ENCODE measurements at regions not wholly inside any gene's neighbourhood (a gene's known extent, or its start where the extent isn't known, plus 50 kb on each side); places are given as distances from the start of the nearest gene placed in this dataset.

- H3K9me3 ChIP-seq = no peaks in the 10 kb centered on the region
- no peak for DNase-seq
- CTCF ChIA-PET = no interaction called here
- H3K4me1 ChIP-seq (ENCODE audit: control insufficient read depth in 1 of 2, insufficient read depth in 2 of 2, low read depth in 1 of 2, low read length in 1 of 2) = no peaks in the 10 kb centered on the region
- POLR2A ChIA-PET = no interaction called here
- H3K27ac ChIP-seq (ENCODE audit: low read depth in 2 of 2, low read length in 1 of 2) = no peak overlapping the region
- no peaks in the 10 kb centered on the region for H3K36me3 ChIP-seq (replicated peaks in 1 of 2; ENCODE audit: control insufficient read depth in 1 of 2, insufficient read depth in 2 of 2, low read length in 1 of 2)
- H3K4me3 ChIP-seq (ENCODE audit: low read depth in 2 of 2, low read length in 1 of 2) = no peak overlapping the region
- H4K20me1 ChIP-seq (ENCODE audit: insufficient read depth) = no peaks in the 10 kb centered on the region
- H3F3A ChIP-seq (replicated peaks; ENCODE audit: insufficient read depth) = no peaks in the 10 kb centered on the region
- H3K79me2 ChIP-seq (ENCODE audit: insufficient read depth) = no peaks in the 10 kb centered on the region
- H3K4me2 ChIP-seq = no peak overlapping the region
- WGBS (ENCODE audit: low lambda C conversion rate) = 43% methylated on average over 3 of the region's 3 CpGs
- no peak overlapping the region for H3K9ac ChIP-seq
- no peak overlapping the region for H2AFZ ChIP-seq (ENCODE audit: low read depth)
- H3K27me3 ChIP-seq (ENCODE audit: insufficient read depth) = no peaks in the 10 kb centered on the region; the same call in 1 of the 2 replicates
- H3K9me2 ChIP-seq = no peaks in the 10 kb centered on the region
- TF ChIP-seq USF2 (IDR thresholded peaks at IDR 0.05; ENCODE audit: borderline replicate concordance, low read depth, low read length) (no peak), RXRA (IDR thresholded peaks at IDR 0.05; ENCODE audit: borderline replicate concordance, low read depth) (no peak)
These were observed 125.2 kb upstream of the ESR1 start for GRCh38 chr6:151682251-151682650.

GRCh38 chr6:151682922-151683321 is 124.6 kb upstream of the ESR1 start:
- ChIA-PET CTCF (no interaction called here), POLR2A (no interaction called here)
- no peaks in the 10 kb centered on the region for H3K79me2 ChIP-seq (ENCODE audit: insufficient read depth)
- no peaks in the 10 kb centered on the region for H3K4me1 ChIP-seq (ENCODE audit: control insufficient read depth in 1 of 2, insufficient read depth in 2 of 2, low read depth in 1 of 2, low read length in 1 of 2)
- no peak overlapping the region for H2AFZ ChIP-seq (ENCODE audit: low read depth)
- no peak overlapping the region for H3K4me3 ChIP-seq (ENCODE audit: low read depth in 2 of 2, low read length in 1 of 2)
- H3K9me2 ChIP-seq = no peaks in the 10 kb centered on the region
- no peaks in the 10 kb centered on the region; the same call in 1 of the 2 replicates for H3K27me3 ChIP-seq (ENCODE audit: insufficient read depth)
- no peak overlapping the region for H3K4me2 ChIP-seq
- no peak for DNase-seq
- H3K27ac ChIP-seq (ENCODE audit: low read depth in 2 of 2, low read length in 1 of 2) = no peak overlapping the region
- H3K9ac ChIP-seq = no peak overlapping the region
- WGBS (ENCODE audit: low lambda C conversion rate) = 50% methylated on average over 3 of the region's 3 CpGs
- H3K9me3 ChIP-seq = no peaks in the 10 kb centered on the region
- no peaks in the 10 kb centered on the region for H3F3A ChIP-seq (replicated peaks; ENCODE audit: insufficient read depth)
- H3K36me3 ChIP-seq (replicated peaks in 1 of 2; ENCODE audit: control insufficient read depth in 1 of 2, insufficient read depth in 2 of 2, low read length in 1 of 2) = no peaks in the 10 kb centered on the region
- TF ChIP-seq TCF12 (IDR thresholded peaks at IDR 0.05) (no peak), ELF1 (IDR thresholded peaks at IDR 0.05) (no peak)
- no peaks in the 10 kb centered on the region for H4K20me1 ChIP-seq (ENCODE audit: insufficient read depth)

DNA sequence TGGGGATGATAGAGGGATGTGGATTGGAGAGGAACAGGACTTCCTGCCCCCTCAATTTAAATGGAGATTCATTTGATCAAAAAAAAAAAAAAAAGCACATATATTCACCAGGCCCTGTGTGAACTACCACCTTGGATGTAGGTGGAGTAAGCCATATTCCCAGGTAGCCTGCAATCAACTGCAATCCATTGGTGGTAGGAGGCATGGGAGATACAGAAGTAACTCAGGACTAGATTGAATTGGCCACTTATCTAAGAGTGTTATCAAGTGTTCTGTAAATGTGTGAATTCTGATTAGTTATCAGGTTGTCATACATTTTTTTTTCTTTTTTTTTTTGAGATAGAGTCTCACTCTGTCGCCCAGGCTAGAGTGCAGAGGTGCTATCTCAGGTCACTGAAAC is 124.1 kb upstream of the ESR1 start:
- H3K9ac ChIP-seq = no peak overlapping the region
- H3F3A ChIP-seq (replicated peaks; ENCODE audit: insufficient read depth) = no peaks in the 10 kb centered on the region
- no peaks in the 10 kb centered on the region for H3K9me2 ChIP-seq
- POLR2A ChIA-PET = no interaction called here
- 6% methylated on average over 1 of the region's 1 CpG for WGBS (ENCODE audit: low lambda C conversion rate)
- H3K36me3 ChIP-seq (replicated peaks in 1 of 2; ENCODE audit: control insufficient read depth in 1 of 2, insufficient read depth in 2 of 2, low read length in 1 of 2) = no peaks in the 10 kb centered on the region
- no peak for DNase-seq
- no peak overlapping the region for H3K27ac ChIP-seq (ENCODE audit: low read depth in 2 of 2, low read length in 1 of 2)
- H2AFZ ChIP-seq (ENCODE audit: low read depth) = no peak overlapping the region
- TF ChIP-seq NFIC (IDR thresholded peaks at IDR 0.05; ENCODE audit: borderline replicate concordance) = no peak
- no peak for TF ChIP-seq ELF1 (IDR thresholded peaks at IDR 0.05)
- no peak for TF ChIP-seq RCOR1 (IDR thresholded peaks at IDR 0.05; ENCODE audit: low read length)
- TF ChIP-seq, protein P1, sequence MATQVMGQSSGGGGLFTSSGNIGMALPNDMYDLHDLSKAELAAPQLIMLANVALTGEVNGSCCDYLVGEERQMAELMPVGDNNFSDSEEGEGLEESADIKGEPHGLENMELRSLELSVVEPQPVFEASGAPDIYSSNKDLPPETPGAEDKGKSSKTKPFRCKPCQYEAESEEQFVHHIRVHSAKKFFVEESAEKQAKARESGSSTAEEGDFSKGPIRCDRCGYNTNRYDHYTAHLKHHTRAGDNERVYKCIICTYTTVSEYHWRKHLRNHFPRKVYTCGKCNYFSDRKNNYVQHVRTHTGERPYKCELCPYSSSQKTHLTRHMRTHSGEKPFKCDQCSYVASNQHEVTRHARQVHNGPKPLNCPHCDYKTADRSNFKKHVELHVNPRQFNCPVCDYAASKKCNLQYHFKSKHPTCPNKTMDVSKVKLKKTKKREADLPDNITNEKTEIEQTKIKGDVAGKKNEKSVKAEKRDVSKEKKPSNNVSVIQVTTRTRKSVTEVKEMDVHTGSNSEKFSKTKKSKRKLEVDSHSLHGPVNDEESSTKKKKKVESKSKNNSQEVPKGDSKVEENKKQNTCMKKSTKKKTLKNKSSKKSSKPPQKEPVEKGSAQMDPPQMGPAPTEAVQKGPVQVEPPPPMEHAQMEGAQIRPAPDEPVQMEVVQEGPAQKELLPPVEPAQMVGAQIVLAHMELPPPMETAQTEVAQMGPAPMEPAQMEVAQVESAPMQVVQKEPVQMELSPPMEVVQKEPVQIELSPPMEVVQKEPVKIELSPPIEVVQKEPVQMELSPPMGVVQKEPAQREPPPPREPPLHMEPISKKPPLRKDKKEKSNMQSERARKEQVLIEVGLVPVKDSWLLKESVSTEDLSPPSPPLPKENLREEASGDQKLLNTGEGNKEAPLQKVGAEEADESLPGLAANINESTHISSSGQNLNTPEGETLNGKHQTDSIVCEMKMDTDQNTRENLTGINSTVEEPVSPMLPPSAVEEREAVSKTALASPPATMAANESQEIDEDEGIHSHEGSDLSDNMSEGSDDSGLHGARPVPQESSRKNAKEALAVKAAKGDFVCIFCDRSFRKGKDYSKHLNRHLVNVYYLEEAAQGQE (IDR thresholded peaks at IDR 0.05; ENCODE audit: low read depth, low read length) = no peak
- TF ChIP-seq JUND (IDR thresholded peaks at IDR 0.05) = no peak
- TF ChIP-seq NRF1 (IDR thresholded peaks at IDR 0.05; ENCODE audit: low read depth, low read length) = no peak
- TF ChIP-seq, protein P2, sequence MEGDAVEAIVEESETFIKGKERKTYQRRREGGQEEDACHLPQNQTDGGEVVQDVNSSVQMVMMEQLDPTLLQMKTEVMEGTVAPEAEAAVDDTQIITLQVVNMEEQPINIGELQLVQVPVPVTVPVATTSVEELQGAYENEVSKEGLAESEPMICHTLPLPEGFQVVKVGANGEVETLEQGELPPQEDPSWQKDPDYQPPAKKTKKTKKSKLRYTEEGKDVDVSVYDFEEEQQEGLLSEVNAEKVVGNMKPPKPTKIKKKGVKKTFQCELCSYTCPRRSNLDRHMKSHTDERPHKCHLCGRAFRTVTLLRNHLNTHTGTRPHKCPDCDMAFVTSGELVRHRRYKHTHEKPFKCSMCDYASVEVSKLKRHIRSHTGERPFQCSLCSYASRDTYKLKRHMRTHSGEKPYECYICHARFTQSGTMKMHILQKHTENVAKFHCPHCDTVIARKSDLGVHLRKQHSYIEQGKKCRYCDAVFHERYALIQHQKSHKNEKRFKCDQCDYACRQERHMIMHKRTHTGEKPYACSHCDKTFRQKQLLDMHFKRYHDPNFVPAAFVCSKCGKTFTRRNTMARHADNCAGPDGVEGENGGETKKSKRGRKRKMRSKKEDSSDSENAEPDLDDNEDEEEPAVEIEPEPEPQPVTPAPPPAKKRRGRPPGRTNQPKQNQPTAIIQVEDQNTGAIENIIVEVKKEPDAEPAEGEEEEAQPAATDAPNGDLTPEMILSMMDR (IDR thresholded peaks at IDR 0.05) = no peak
- no peak for TF ChIP-seq FOXM1 (IDR thresholded peaks at IDR 0.05; ENCODE audit: low read depth)
- no peak overlapping the region for H3K4me2 ChIP-seq
- H4K20me1 ChIP-seq (ENCODE audit: insufficient read depth) = no peaks in the 10 kb centered on the region
- H3K9me3 ChIP-seq = no peaks in the 10 kb centered on the region
- CTCF ChIA-PET = no interaction called here
- H3K27me3 ChIP-seq (ENCODE audit: insufficient read depth) = no peaks in the 10 kb centered on the region; the same call in 1 of the 2 replicates
- H3K79me2 ChIP-seq (ENCODE audit: insufficient read depth) = no peaks in the 10 kb centered on the region
- H3K4me1 ChIP-seq (ENCODE audit: control insufficient read depth in 1 of 2, insufficient read depth in 2 of 2, low read depth in 1 of 2, low read length in 1 of 2) = no peaks in the 10 kb centered on the region
- no peak overlapping the region for H3K4me3 ChIP-seq (ENCODE audit: low read depth in 2 of 2, low read length in 1 of 2)
